ENCODE measurements at regions not wholly inside any gene's neighbourhood (a gene's known extent, or its start where the extent isn't known, plus 50 kb on each side); places are given as distances from the start of the nearest gene placed in this dataset.

GRCh38 chr9:126095546-126096190 lies 231.0 kb upstream of the MVB12B start:
- TF ChIP-seq POLR2A (IDR thresholded peaks at IDR 0.05) (no peak), CTCF (IDR thresholded peaks at IDR 0.05 in 4 of 5, conservative IDR thresholded peaks at IDR 0.05 in 1 of 5) (no peak)

Data from gastrocnemius medialis (tissue), 4 donors.